Heart right ventricle (tissue), 16 donors: ENCODE measurements at regions not wholly inside any gene's neighbourhood (a gene's known extent, or its start where the extent isn't known, plus 50 kb on each side); places are given as distances from the start of the nearest gene placed in this dataset.

ENCODE experiments used
- ATAC-seq, 8 donors: fragments of 200-7000 bp; cut with Tn5 transposase; one replicate each; pipeline ENCODE4 v1.9.1; 2020; ENCODE audit warnings: mild to moderate bottlenecking in 8 of 8, moderate library complexity in 8 of 8, moderate number of reproducible peaks in 1 of 8
- DNase-seq, 2 donors: peaks; one replicate each; pipeline ENCODE4 v3.0.0-alpha.2; 2020
- H3K27ac ChIP-seq, 10 donors: fragments of 200-600 bp; sonication (generic) in 2 of 10; one replicate each; pipeline versions ENCODE4 v1.5.0 to v1.8.0; 2020 to 2022; ENCODE audit warnings: mild to moderate bottlenecking in 3 of 10
- H3K27me3 ChIP-seq, 7 donors: fragments of 200-600 bp; one replicate each; pipeline ENCODE4 v1.8.0; 2021 to 2022; ENCODE audit warnings: mild to moderate bottlenecking in 2 of 7
- H3K36me3 ChIP-seq, 9 donors: fragments of 200-600 bp; sonication (generic) in 1 of 9; one replicate each; pipeline versions ENCODE4 v1.5.0 to v1.8.0; 2020 to 2022; ENCODE audit warnings: mild to moderate bottlenecking in 2 of 9
- H3K4me1 ChIP-seq, 9 donors: fragments of 200-600 bp; sonication (generic) in 1 of 9; one replicate each; pipeline versions ENCODE4 v1.5.0 to v1.8.0; 2020 to 2022; ENCODE audit warnings: mild to moderate bottlenecking in 4 of 9
- H3K4me3 ChIP-seq, 10 donors: fragments of 200-600 bp; sonication (generic) in 2 of 10; one replicate each; pipeline versions ENCODE4 v1.5.0 to v1.8.0; 2020 to 2022; ENCODE audit warnings: mild to moderate bottlenecking in 7 of 10, moderate library complexity in 2 of 10
- H3K9me3 ChIP-seq, 11 donors: fragments of 200-600 bp in 10 of 11; sonication (generic) in 2 of 11; one replicate each; pipeline versions ENCODE4 v1.5.0 to v1.8.0; 2013 to 2022; ENCODE audit warnings: mild to moderate bottlenecking in 2 of 11, control low read depth in 1 of 11, moderate library complexity in 1 of 11
- CTCF ChIP-seq, 9 donors: fragments of 200-600 bp; sonication (generic) in 2 of 9; IDR thresholded peaks; one replicate each; pipeline versions ENCODE4 v1.5.0 to v1.8.0; 2021 to 2022; ENCODE audit warnings: antibody characterized with exemption in 9 of 9, mild to moderate bottlenecking in 5 of 9, moderate library complexity in 1 of 9
- WGBS, 2 donors: extraction: QIAGEN DNeasy Blood & Tissue Kit; methylation state at CpG; one replicate each; pipeline ENCODE4 v1.1.7; 2013; ENCODE audit warnings: inconsistent platforms in 1 of 2; 5-methylcytosine and 5-hydroxymethylcytosine counted together
- intact Hi-C, 10 donors: fragments of 100-400 bp; cut with DNase I; formaldehyde crosslinking; loops; one replicate each; pipeline versions ENCODE4 v1.11.1 to v1.14.2; 2022
- donor health status: Arrhythmogenic right ventricular cardiomyopathy.
- donor health status: ischemic (EF 13 %, LVEDD 7.1; RV severe dilation, severe dysfunction).
- donor health status: healthy with polysubstance abuse.
- donor health status: DM: no; HTN: yes; CAD: no.
- donor health status: DM: no; HTN: no; CAD: no.
- donor health status: ischemic (EF 25% LVEDD 6.9; RV normal size, moderate dysfunction).
- donor health status: ischemic (EF 25% LVEDD 5.7; RV mildly dilated, moderate dysfunction).
- donor health status: healthy.
- donor health status: DM: yes; HTN: yes; CAD: no.
- donor health status: Ischemic cardiomyopathy.
- donor health status: ischemic (EF 35%, LVEDD 5.7; RV mildly dilated, moderate dysfunction).
- donor health status: nonischemic (EF 11% LVEDD 7.7; RV severe dilation, severe dysfunction).
- donor health status: DM: yes; HTN: yes; CAD: no.
- donor health status: PGD.
- donor health status: ischemic (EF 29% LVEDD 5.4; RV normal size, mild dysfunction).
- donor health status: nonischemic (EF 23%, LVEDD 6.1; RV moderate dilation, normal function).

- Histone ChIP-seq H3K9me3 (peaks cover 0 to 15% (median 4%) of the 10 kb centered on the region in 11 donors), H3K36me3 (no peaks in the 10 kb centered on the region), H3K4me1 (no peaks in the 10 kb centered on the region), H3K4me3 (no peak overlapping the region), H3K27me3 (peaks cover 0 to 18% (median 0%) of the 10 kb centered on the region in 7 donors), H3K27ac (no peak overlapping the region)
- DNase-seq (no peak), ATAC-seq (peak in 1 of 8 donors; percentile 37)
- TF ChIP-seq CTCF (IDR thresholded peaks at IDR 0.05): no peak
- intact Hi-C loops: loop anchor here in 1 of 10 donors (10.0 kb wide), 1 partner anchor 861 kb away; no protein-coding TSS in a partner anchor
- 56 to 61% methylated on average over 8 of the region's 8 CpGs for WGBS, 2 donors
Measured at GRCh38 chr19:31555634-31556215, 206.5 kb upstream of the TSHZ3 start.

- Histone ChIP-seq H3K4me1 (no peaks in the 10 kb centered on the region), H3K27me3 (peaks cover 0 to 7% (median 0%) of the 10 kb centered on the region in 7 donors), H3K27ac (no peak overlapping the region), H3K4me3 (no peak overlapping the region), H3K36me3 (no peaks in the 10 kb centered on the region), H3K9me3 (peaks cover 0 to 15% (median 4%) of the 10 kb centered on the region in 11 donors)
- intact Hi-C loops: loop anchor here in 1 of 10 donors (10.0 kb wide), 1 partner anchor 865 kb away; no protein-coding TSS in a partner anchor
- ATAC-seq: no peak
- no peak for DNase-seq
- TF ChIP-seq CTCF (IDR thresholded peaks at IDR 0.05): no peak
- 88 to 91% methylated on average over 3 of the region's 3 CpGs for WGBS, 2 donors
Measured at GRCh38 chr19:31559494-31559893, 210.3 kb upstream of the TSHZ3 start.

- TF ChIP-seq CTCF (IDR thresholded peaks at IDR 0.05): no peak
- WGBS, 2 donors: 73 to 77% methylated on average over 22 of the region's 22 CpGs
- H3K9me3 ChIP-seq: peaks cover 0 to 15% (median 4%) of the 10 kb centered on the region in 11 donors
Measured at GRCh38 chr19:31560086-31561060, 211.1 kb upstream of the TSHZ3 start.

GRCh38 chr19:31562966-31563612, 213.9 kb upstream of the TSHZ3 start:
- intact Hi-C loops: no loop called here
- TF ChIP-seq CTCF (IDR thresholded peaks at IDR 0.05): no peak

More at GRCh38 chr19:31560086-31561060, 211.1 kb upstream of the TSHZ3 start:
- DNase-seq (no peak), ATAC-seq (no peak)
- Histone ChIP-seq H3K36me3 (no peaks in the 10 kb centered on the region), H3K4me1 (no peaks in the 10 kb centered on the region), H3K27me3 (peaks cover 0 to 10% (median 0%) of the 10 kb centered on the region in 7 donors), H3K4me3 (no peak overlapping the region), H3K27ac (no peak overlapping the region)
- intact Hi-C loops: no loop called here

More at GRCh38 chr19:31562966-31563612, 213.9 kb upstream of the TSHZ3 start:
- Histone ChIP-seq H3K9me3 (peaks cover 0 to 15% (median 4%) of the 10 kb centered on the region in 11 donors), H3K4me1 (no peaks in the 10 kb centered on the region), H3K27ac (no peak overlapping the region), H3K4me3 (no peak overlapping the region), H3K36me3 (no peaks in the 10 kb centered on the region), H3K27me3 (peaks cover 0 to 10% (median 0%) of the 10 kb centered on the region in 7 donors)
- no peak for DNase-seq
- WGBS, 2 donors: 91 to 92% methylated on average over 25 of the region's 25 CpGs
- no peak for ATAC-seq
